HG02870 (cell line): ENCODE measurements at regions not wholly inside any gene's neighbourhood (a gene's known extent, or its start where the extent isn't known, plus 50 kb on each side); places are given as distances from the start of the nearest gene placed in this dataset.
"Not testable (repeated sequence)": the region's sequence is repeated elsewhere in the genome, so short reads cannot be mapped to it uniquely, and the experiment has no call there.

Experiments used
- ATAC-seq: cut with Tn5 transposase; IDR thresholded peaks from one replicate; pipeline ENCODE4 v1.9.1; 2021; ENCODE audit warnings: mild to moderate bottlenecking, moderate library complexity; ENCODE audit not compliant: unreplicated experiment

GRCh38 chr4:82301390-82301789 is 72.4 kb downstream of the HNRNPD start:
- ATAC-seq = not testable (repeated sequence)

- peak; percentile 100 for ATAC-seq
Measured at GRCh38 chr4:82293304-82293703, 80.5 kb downstream of the HNRNPD start.

- no peak for ATAC-seq
Measured at GRCh38 chr4:82287720-82288119, 86.1 kb downstream of the HNRNPD start.

DNA sequence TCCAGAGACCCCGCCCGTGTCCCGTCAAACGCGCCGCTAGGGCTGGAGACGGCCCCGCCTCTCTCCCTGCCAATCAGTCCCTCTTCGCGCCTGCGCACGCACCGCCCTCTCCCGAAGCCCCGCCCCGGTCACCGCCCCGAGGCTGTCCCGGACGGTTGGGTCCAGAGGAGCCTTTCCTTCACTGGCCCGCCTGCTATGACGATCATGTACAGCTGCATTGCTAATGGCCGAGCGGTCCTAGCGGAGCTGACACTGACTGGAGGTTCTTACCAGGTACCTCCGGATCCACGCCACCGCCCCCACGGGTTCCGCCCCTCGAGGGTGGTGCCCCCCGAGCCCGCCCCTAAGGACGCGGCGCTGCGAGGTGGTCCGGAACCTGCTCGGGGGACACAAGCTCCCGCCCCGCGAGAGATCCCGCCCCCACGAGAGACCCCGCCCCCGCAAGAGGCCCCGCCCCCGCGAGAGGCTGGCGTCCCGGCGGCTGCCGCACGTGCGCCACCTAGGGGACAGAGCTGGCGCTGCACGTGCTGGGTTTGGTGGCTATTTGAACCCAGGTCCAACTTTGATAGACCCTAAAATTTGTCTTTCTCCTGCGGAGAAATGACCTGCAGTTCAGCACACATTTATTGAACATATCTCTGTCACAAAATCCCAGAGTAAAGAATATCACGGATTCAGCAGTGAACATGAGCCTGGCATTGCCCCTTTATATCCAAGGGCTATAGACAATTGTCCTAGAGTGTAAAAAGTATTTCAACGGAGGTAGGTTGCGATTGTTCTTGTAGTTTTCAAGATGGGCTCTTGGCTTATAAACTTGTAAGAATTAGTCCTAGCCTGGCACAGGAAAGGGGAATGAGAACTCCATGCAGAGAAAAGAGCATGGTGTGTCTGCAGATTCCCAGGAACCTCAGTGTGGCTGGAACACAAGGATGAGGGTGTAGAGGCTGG is 88.7 kb downstream of the HNRNPD start:
- peak; percentile 99 for ATAC-seq

- ATAC-seq = no peak
Measured at GRCh38 chr4:82284475-82284857, 89.3 kb downstream of the HNRNPD start.

GRCh38 chr4:82282875-82283274 is 90.9 kb downstream of the HNRNPD start:
- no peak for ATAC-seq

DNA sequence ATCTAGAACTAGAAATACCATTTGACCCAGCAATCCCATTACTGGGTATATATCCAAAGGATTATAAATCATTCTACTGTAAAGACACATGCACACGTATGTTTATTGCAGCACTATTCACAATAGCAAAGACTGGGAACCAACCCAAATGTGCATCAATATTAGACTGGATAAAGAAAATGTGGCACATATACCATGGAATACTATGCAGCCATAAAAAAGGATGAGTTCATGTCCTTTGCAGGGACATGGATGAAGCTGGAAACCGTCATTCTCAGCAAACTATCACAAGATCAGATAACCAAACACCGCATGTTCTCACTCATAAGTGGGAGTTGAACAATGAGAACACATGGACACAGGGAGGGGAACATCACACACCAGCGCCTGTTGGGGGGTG is 94.2 kb downstream of the HNRNPD start:
- not testable (repeated sequence) for ATAC-seq

DNA sequence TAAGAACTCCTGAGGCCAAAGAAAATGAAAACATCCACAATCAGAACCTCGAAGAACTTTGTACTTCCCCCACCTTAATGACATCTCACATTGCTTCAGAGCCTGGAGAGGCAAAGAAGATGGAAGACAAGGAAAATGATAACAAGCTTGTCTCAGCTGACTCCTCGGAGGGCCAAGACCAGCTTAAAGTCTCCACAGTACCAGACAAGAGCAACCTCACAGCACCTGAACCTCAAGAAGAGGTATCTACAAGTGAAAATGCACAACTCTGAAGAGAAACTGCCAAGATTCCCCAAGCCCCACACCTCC is 97.5 kb downstream of the HNRNPD start:
- no peak for ATAC-seq

DNA sequence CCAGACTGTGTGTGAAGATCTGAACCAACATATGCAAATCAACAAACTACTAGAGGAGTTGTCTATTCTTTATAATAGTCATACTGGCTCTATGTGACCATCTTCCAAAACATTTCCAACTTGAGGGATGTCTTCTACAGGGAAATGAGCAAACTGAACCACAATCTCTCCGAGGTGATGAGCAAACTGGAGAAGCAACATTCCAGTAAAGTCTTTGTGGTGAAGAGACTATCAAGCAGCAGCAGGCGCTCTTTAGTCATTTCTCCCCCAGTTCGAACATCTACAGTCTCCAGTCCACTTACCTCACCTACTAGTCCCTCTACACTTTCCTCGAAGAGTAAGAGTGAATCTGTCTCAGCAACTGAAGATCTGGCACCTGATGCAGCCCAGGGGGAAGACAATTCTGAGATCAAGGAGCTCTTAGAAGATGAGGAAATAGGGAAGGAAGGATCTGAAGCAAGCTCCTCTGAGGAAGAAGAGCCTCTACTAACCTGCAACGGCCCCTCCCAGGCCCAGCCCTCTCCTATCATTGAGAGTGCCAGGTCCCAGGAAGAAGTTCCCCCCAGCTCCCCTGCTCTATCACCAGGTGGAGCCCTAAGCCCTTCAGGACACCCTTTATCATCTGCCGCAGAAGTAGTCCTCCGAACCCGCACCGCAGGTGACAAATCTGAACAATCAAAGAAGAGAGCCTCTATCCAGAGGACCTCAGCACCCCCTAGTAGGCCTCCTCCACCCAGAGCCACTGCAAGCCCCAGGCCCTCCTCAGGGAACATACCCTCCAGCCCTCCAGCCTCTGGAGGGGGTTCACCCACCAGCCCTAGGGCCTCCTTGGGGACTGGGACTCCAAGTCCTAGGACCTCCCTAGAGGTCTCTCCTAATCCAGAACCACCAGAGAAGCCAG is 98.1 kb downstream of the HNRNPD start:
- peak; percentile 81 for ATAC-seq

DNA sequence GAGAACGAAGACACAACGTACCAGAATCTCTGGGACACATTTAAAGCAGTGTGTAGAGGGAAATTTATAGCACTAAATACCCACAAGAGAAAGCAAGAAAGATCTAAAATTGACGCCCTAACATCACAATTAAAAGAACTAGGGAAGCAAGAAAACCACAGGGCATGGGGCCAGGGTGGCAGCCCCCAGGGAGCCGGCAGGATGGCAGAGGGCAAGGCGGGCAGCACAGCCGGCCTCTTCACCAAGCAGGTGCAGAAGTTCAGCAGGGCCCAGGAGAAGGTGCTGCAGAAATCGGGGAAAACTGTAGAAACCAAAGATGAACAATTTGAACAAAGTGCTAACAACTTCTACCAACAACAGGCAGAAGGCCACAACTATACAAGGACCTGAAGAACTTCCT is 99.1 kb downstream of the HNRNPD start:
- ATAC-seq = not testable (repeated sequence)

- ATAC-seq = not testable (repeated sequence)
Measured at GRCh38 chr4:82272523-82272922, 101.3 kb downstream of the HNRNPD start.

- not testable (repeated sequence) for ATAC-seq
Measured at GRCh38 chr4:82271915-82272480, 101.8 kb downstream of the HNRNPD start.

DNA sequence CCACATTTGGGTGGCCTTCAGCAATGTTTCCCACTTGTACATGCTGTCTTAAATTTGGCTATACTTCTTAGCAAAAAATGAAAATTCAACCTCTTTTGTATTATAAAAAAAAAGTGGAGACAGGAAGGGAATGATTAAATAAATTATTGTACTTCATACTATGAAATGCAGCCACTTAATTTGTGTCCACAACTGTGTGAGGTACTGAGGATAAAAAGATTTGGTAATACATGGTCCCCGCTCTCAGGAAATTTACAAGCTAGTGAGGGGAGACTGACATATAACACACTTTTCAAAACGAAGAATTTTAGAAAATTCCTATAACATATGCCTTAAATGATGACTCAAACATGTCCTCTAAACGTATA is 105.0 kb downstream of the HNRNPD start:
- ATAC-seq = no peak

GRCh38 chr4:82268050-82268825 is 105.6 kb downstream of the HNRNPD start:
- ATAC-seq = peak; percentile 90

- ATAC-seq = no peak
Measured at GRCh38 chr4:82267506-82267905, 106.3 kb downstream of the HNRNPD start.

- no peak for ATAC-seq
Measured at GRCh38 chr4:82266345-82266744, 107.4 kb downstream of the HNRNPD start.

DNA sequence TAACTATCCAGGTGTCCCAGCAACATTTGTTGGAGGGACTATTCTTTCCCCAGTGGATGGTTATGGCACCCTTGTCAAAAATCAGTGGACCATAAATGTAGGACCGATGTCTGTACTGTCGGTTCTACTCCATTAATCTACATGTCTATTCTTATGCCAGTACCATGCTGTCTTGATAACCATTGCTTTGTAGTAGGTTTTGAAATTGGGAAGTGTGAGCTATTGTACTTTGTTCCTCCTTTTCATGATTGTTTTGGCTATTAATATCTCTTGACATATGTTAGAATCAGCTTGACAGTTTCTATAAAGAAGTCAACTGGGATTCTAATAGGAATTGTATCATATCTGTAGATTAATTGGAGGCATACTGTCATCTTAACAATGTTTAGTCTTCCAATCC is 112.7 kb downstream of the HNRNPD start:
- no peak for ATAC-seq

- no peak for ATAC-seq
Measured at GRCh38 chr4:82260632-82261031, 113.2 kb downstream of the HNRNPD start.

DNA sequence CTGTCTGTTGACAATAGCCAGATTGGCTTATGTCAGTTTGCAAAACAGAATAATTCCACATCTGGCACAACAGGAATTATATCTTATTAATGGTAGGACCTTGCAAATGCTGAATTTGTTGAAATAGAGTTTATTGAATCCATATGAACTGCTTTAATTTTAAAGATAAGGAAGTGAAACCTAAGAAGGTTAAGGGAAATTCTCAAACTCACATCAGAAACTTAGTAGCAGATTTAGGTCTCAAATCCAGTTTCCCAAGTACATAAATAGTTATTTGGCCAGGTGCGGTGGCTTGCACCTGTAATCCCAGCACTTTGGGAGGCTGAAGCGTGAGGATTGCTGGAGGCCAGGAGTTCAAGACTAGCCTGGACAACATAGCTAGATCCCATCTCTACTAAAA is 117.1 kb downstream of the HNRNPD start:
- no peak for ATAC-seq

DNA sequence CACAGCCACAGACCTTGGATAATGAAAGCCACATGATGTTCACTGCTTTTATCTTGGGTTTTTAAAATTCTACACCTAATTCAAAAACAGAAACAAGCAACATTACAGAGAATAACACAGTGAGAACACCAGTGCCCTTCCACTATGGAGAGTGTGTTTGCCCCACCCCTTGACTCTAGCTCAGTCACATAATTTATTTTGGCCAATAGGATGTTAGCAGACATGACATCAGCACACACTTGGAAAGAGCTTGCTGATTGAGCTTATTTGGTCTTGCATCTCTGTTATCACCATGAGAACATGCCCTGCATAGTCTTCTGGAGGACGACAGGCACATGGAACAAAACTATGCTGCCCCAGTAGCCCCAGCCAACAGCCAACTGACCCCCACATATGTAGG is 118.1 kb downstream of the HNRNPD start:
- ATAC-seq = no peak
